Hepatocyte (in vitro differentiated cells): ENCODE measurements at regions not wholly inside any gene's neighbourhood (a gene's known extent, or its start where the extent isn't known, plus 50 kb on each side); places are given as distances from the start of the nearest gene placed in this dataset.

Experiments
- CTCF ChIP-seq: fragments of 200-600 bp; sonication (generic); IDR thresholded peaks from 2 replicates; pipeline ENCODE4 v1.5.1; 2016; ENCODE audit warnings: antibody characterized with exemption, mild to moderate bottlenecking; ENCODE audit not compliant: poor library complexity
- EZH2 ChIP-seq: fragments of 200-600 bp; sonication (generic); IDR thresholded peaks from 2 replicates; pipeline ENCODE4 v1.6.1; 2016; ENCODE audit warnings: antibody characterized with exemption, mild to moderate bottlenecking, borderline replicate concordance
- EZH2phosphoT487 ChIP-seq: fragments of 200-600 bp; sonication (generic); IDR thresholded peaks from one replicate; pipeline ENCODE4 v1.6.1; 2018; ENCODE audit warnings: antibody characterized with exemption, mild to moderate bottlenecking, low read depth, moderate library complexity; ENCODE audit not compliant: unreplicated experiment, severe bottlenecking

DNA sequence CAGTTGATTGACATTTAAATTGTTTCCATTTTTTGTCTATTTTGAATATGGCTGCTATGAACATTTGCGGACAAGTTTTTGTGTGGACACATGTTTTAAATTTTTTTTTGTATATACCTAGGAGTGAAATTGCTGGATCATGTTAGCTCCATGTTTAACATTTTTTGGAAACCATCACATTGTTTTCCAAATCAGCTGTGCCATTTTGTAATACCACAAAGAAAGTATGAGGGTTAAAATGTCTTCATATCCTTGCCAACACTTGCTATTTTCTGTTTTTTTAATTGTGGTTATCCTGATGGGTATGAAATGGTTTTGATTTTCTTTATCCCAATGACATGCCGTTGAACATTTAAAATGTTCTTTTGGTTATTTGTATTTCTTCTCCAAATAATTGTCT lies 52.1 kb downstream of the CARTPT start:
- TF ChIP-seq CTCF: no peak
- no peak for TF ChIP-seq EZH2
- no peak for TF ChIP-seq EZH2phosphoT487
